ENCODE measurements at regions not wholly inside any gene's neighbourhood (a gene's known extent, or its start where the extent isn't known, plus 50 kb on each side); places are given as distances from the start of the nearest gene placed in this dataset.
A peak's percentile ranks its signal among the peaks of the same experiment; 100 is the strongest.

GRCh38 chr10:10307036-10307435, 710.6 kb upstream of the CELF2 start:
- no peak for DNase-seq

- no peak for DNase-seq
Measured at GRCh38 chr10:10307551-10307950, 710.1 kb upstream of the CELF2 start.

- no peak for DNase-seq
Measured at GRCh38 chr10:10310498-10310897, 707.2 kb upstream of the CELF2 start.

- DNase-seq = no peak
Measured at GRCh38 chr10:10311966-10312365, 705.7 kb upstream of the CELF2 start.

- DNase-seq = no peak
Measured at GRCh38 chr10:10313149-10313835, 704.4 kb upstream of the CELF2 start.

- no peak for DNase-seq
Measured at GRCh38 chr10:10314626-10315025, 703.0 kb upstream of the CELF2 start.

GRCh38 chr10:10315989-10316388, 701.7 kb upstream of the CELF2 start:
- DNase-seq = no peak

- DNase-seq = no peak
Measured at GRCh38 chr10:10317151-10317550, 700.5 kb upstream of the CELF2 start.

- DNase-seq = no peak
Measured at GRCh38 chr10:10318856-10319255, 698.8 kb upstream of the CELF2 start.

GRCh38 chr10:10320956-10321355, 696.7 kb upstream of the CELF2 start:
- DNase-seq = no peak

- DNase-seq = peak; percentile 33
Measured at GRCh38 chr10:10326116-10326515, 691.6 kb upstream of the CELF2 start.

GRCh38 chr10:10327934-10328333, 689.7 kb upstream of the CELF2 start:
- no peak for DNase-seq

GRCh38 chr10:10330418-10330817, 687.3 kb upstream of the CELF2 start:
- no peak for DNase-seq

GRCh38 chr10:10332786-10333185, 684.9 kb upstream of the CELF2 start:
- no peak for DNase-seq

- no peak for DNase-seq
Measured at GRCh38 chr10:10333622-10334021, 684.0 kb upstream of the CELF2 start.

- no peak for DNase-seq
Measured at GRCh38 chr10:10338339-10338738, 679.3 kb upstream of the CELF2 start.

GRCh38 chr10:10346390-10347150, 671.1 kb upstream of the CELF2 start:
- DNase-seq = no peak

- DNase-seq = no peak
Measured at GRCh38 chr10:10350050-10350449, 667.6 kb upstream of the CELF2 start.

GRCh38 chr10:10351451-10351850, 666.2 kb upstream of the CELF2 start:
- no peak for DNase-seq

GRCh38 chr10:10353326-10353868, 664.3 kb upstream of the CELF2 start:
- no peak for DNase-seq

GRCh38 chr10:10359263-10359662, 658.4 kb upstream of the CELF2 start:
- DNase-seq = no peak

- no peak for DNase-seq
Measured at GRCh38 chr10:10361301-10361885, 656.3 kb upstream of the CELF2 start.

GRCh38 chr10:10362800-10363199, 654.9 kb upstream of the CELF2 start:
- DNase-seq = no peak

- DNase-seq = no peak
Measured at GRCh38 chr10:10363217-10363616, 654.5 kb upstream of the CELF2 start.
